HL-60 (cell line): ENCODE measurements at regions not wholly inside any gene's neighbourhood (a gene's known extent, or its start where the extent isn't known, plus 50 kb on each side); places are given as distances from the start of the nearest gene placed in this dataset.

Experiments
- DNase-seq, 2 experiments: peaks; one replicate each; pipeline ENCODE4 v3.0.0-alpha.2; 2010 to 2020; ENCODE audit warnings: low read depth in 1 of 2, low spot score in 1 of 2
- H3K27ac ChIP-seq: fragments of 250-450 bp; sonication (Bioruptor Pico); replicated peaks from 2 replicates; pipeline ENCODE4 v1.5.1; 2020; ENCODE audit warnings: mild to moderate bottlenecking, moderate library complexity
- H3K27me3 ChIP-seq: fragments of 250-450 bp; sonication (Bioruptor Pico); 2 replicates; pipeline ENCODE4 v1.5.1; 2021; ENCODE audit warnings: mild to moderate bottlenecking, moderate library complexity; ENCODE audit not compliant: insufficient read depth, poor library complexity, severe bottlenecking
- H3K4me3 ChIP-seq: replicated peaks from 2 replicates; pipeline ENCODE4 v1.5.1; 2011; ENCODE audit warnings: mild to moderate bottlenecking, control low read depth, low read length; ENCODE audit not compliant: insufficient read depth
- CTCF ChIP-seq: IDR thresholded peaks from one replicate; pipeline ENCODE4 v1.5.1; 2011; ENCODE audit warnings: low read length, control low read depth, inconsistent platforms; ENCODE audit not compliant: insufficient read depth
- GABPA ChIP-seq: IDR thresholded peaks from 2 replicates; pipeline ENCODE4 v1.6.1; 2012; ENCODE audit warnings: low read depth
- POLR2AphosphoS5 ChIP-seq: IDR thresholded peaks from 2 replicates; pipeline ENCODE4 v1.6.1; 2012; ENCODE audit warnings: low read depth
- REST ChIP-seq: IDR thresholded peaks from 2 replicates; pipeline ENCODE4 v1.6.1; 2012; ENCODE audit warnings: low read depth; ENCODE audit not compliant: insufficient replicate concordance
- SPI1 ChIP-seq: IDR thresholded peaks from 2 replicates; pipeline ENCODE4 v1.6.1; 2012; ENCODE audit warnings: low read depth, mild to moderate bottlenecking, borderline replicate concordance

- TF ChIP-seq POLR2AphosphoS5 (no peak), SPI1 (no peak)
- DNase-seq, result no peak
- Histone ChIP-seq H3K4me3 (no peak overlapping the region), H3K27me3 (peaks cover 10% of the 10 kb centered on the region), H3K27ac (no peak overlapping the region)
These were observed 82.6 kb upstream of the ARHGAP5 start for GRCh38 chr14:31994391-31995033.

GRCh38 chr14:32003585-32003984 is 73.5 kb upstream of the ARHGAP5 start:
- no peak overlapping the region for H3K27ac ChIP-seq
- no peaks in the 10 kb centered on the region for H3K27me3 ChIP-seq
- no peak for TF ChIP-seq CTCF
- no peak for TF ChIP-seq REST
- TF ChIP-seq SPI1, result no peak
- DNase-seq, result no peak
- H3K4me3 ChIP-seq, result no peak overlapping the region

- no peak for DNase-seq
- Histone ChIP-seq H3K27ac (no peak overlapping the region), H3K4me3 (no peak overlapping the region), H3K27me3 (no peaks in the 10 kb centered on the region)
- no peak for TF ChIP-seq POLR2AphosphoS5
- no peak for TF ChIP-seq REST
- TF ChIP-seq SPI1, result no peak
- no peak for TF ChIP-seq GABPA
- no peak for TF ChIP-seq CTCF
These were observed 72.8 kb upstream of the ARHGAP5 start for GRCh38 chr14:32004300-32004699.

GRCh38 chr14:32005628-32006027 is 71.5 kb upstream of the ARHGAP5 start:
- no peak for TF ChIP-seq SPI1
- TF ChIP-seq GABPA, result no peak
- no peak for TF ChIP-seq POLR2AphosphoS5
- TF ChIP-seq CTCF, result no peak
- no peak for TF ChIP-seq REST
- Histone ChIP-seq H3K27me3 (no peaks in the 10 kb centered on the region), H3K27ac (no peak overlapping the region), H3K4me3 (no peak overlapping the region)
- no peak for DNase-seq
